DOHH2 (cell line): ENCODE measurements at regions not wholly inside any gene's neighbourhood (a gene's known extent, or its start where the extent isn't known, plus 50 kb on each side); places are given as distances from the start of the nearest gene placed in this dataset.

ENCODE experiments used
- H3F3A ChIP-seq: fragments of 200-600 bp; sonication (generic), shearing (Covaris generic); 2 replicates; pipeline ENCODE4 v1.6.0; 2016; ENCODE audit warnings: antibody characterized with exemption, mild to moderate bottlenecking; ENCODE audit not compliant: control insufficient read depth, insufficient read depth
- H3K27ac ChIP-seq: fragments of 200-600 bp; sonication (generic); 2 replicates; pipeline ENCODE4 v1.5.1; 2014; ENCODE audit warnings: low read depth, mild to moderate bottlenecking, low read length, moderate library complexity
- H3K27me3 ChIP-seq: fragments of 200-600 bp; sonication (generic); 2 replicates; pipeline ENCODE4 v1.6.1; 2014; ENCODE audit warnings: mild to moderate bottlenecking, low read length, mixed read lengths; ENCODE audit not compliant: control insufficient read depth
- H3K36me3 ChIP-seq: fragments of 200-600 bp; sonication (generic); 2 replicates; pipeline ENCODE4 v1.6.1; 2014; ENCODE audit warnings: mild to moderate bottlenecking, low read length, moderate library complexity, mixed read lengths; ENCODE audit not compliant: control insufficient read depth
- H3K4me1 ChIP-seq: fragments of 200-600 bp; sonication (generic); 2 replicates; pipeline ENCODE4 v1.6.1; 2014; ENCODE audit warnings: mild to moderate bottlenecking, low read length, mixed read lengths; ENCODE audit not compliant: control insufficient read depth
- H3K4me2 ChIP-seq: fragments of 200-600 bp; sonication (generic); 2 replicates; pipeline ENCODE4 v1.6.0; 2014; ENCODE audit warnings: mild to moderate bottlenecking, low read length, moderate library complexity
- H3K4me3 ChIP-seq: fragments of 200-600 bp; sonication (generic); 2 replicates; pipeline ENCODE4 v1.5.1; 2014; ENCODE audit warnings: mild to moderate bottlenecking, low read length, mixed read lengths
- H3K79me2 ChIP-seq: fragments of 200-600 bp; sonication (generic); 2 replicates; pipeline ENCODE4 v1.6.1; 2014; ENCODE audit warnings: mild to moderate bottlenecking, low read length, mixed read lengths; ENCODE audit not compliant: control insufficient read depth
- H3K9me2 ChIP-seq: fragments of 200-600 bp; sonication (generic); replicated peaks from 2 replicates; pipeline ENCODE4 v1.6.1; 2014; ENCODE audit warnings: mild to moderate bottlenecking, low read length, mixed read lengths; ENCODE audit not compliant: control insufficient read depth
- H3K9me3 ChIP-seq: fragments of 200-600 bp; sonication (generic); 2 replicates; pipeline ENCODE4 v1.6.1; 2014; ENCODE audit warnings: antibody characterized with exemption, low read length, mixed read lengths; ENCODE audit not compliant: control insufficient read depth, insufficient read depth
- H4K20me1 ChIP-seq: fragments of 200-600 bp; sonication (generic); 2 replicates; pipeline ENCODE4 v1.6.0; 2014; ENCODE audit warnings: low read depth, mild to moderate bottlenecking, antibody characterized with exemption, low read length, moderate library complexity; ENCODE audit not compliant: control insufficient read depth, insufficient read depth
- EZH2phosphoT487 ChIP-seq: fragments of 200-600 bp; sonication (generic); IDR thresholded peaks from 2 replicates; pipeline ENCODE4 v1.6.1; 2017; ENCODE audit warnings: borderline replicate concordance, mild to moderate bottlenecking, antibody characterized with exemption, low read length, moderate library complexity, mixed read lengths
- TF ChIP-seq, protein P1 (sequence below): fragments of 200-600 bp; sonication (generic); IDR thresholded peaks from one replicate; pipeline ENCODE4 v1.5.1; 2014; ENCODE audit warnings: antibody characterized with exemption, mild to moderate bottlenecking, low read depth, low read length; ENCODE audit not compliant: poor library complexity, severe bottlenecking

DNA sequence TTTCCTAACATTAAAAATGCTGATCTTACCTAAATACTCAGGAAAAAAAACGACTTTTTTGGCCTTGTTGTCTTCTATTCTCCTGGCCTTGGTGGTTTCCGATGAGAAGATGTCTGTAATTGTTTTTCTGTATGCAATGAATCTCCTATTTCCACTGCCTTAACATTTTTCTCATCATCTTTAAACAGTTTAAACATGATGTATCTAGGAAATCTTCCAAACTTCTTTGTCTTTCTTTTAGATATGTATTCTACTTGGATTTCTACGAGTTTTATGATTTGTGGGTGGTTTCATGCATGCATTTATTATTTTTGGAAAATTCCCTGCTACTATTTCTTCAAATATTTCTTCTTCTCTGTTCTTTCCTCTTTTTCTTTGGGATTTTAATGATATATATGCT, 288.6 kb upstream of the GYPC start:
- no peaks in the 10 kb centered on the region for H3K36me3 ChIP-seq
- no peak for TF ChIP-seq EZH2phosphoT487
- TF ChIP-seq, protein P1, sequence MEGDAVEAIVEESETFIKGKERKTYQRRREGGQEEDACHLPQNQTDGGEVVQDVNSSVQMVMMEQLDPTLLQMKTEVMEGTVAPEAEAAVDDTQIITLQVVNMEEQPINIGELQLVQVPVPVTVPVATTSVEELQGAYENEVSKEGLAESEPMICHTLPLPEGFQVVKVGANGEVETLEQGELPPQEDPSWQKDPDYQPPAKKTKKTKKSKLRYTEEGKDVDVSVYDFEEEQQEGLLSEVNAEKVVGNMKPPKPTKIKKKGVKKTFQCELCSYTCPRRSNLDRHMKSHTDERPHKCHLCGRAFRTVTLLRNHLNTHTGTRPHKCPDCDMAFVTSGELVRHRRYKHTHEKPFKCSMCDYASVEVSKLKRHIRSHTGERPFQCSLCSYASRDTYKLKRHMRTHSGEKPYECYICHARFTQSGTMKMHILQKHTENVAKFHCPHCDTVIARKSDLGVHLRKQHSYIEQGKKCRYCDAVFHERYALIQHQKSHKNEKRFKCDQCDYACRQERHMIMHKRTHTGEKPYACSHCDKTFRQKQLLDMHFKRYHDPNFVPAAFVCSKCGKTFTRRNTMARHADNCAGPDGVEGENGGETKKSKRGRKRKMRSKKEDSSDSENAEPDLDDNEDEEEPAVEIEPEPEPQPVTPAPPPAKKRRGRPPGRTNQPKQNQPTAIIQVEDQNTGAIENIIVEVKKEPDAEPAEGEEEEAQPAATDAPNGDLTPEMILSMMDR = no peak
- no peaks in the 10 kb centered on the region for H3K4me1 ChIP-seq
- H3K9me2 ChIP-seq = no peaks in the 10 kb centered on the region
- no peak overlapping the region for H3K4me2 ChIP-seq
- no peaks in the 10 kb centered on the region for H4K20me1 ChIP-seq
- no peaks in the 10 kb centered on the region for H3K9me3 ChIP-seq
- H3K27ac ChIP-seq = no peak overlapping the region
- no peaks in the 10 kb centered on the region for H3F3A ChIP-seq
- H3K4me3 ChIP-seq = no peak overlapping the region
- no peaks in the 10 kb centered on the region for H3K79me2 ChIP-seq
- H3K27me3 ChIP-seq = no peaks in the 10 kb centered on the region

DNA sequence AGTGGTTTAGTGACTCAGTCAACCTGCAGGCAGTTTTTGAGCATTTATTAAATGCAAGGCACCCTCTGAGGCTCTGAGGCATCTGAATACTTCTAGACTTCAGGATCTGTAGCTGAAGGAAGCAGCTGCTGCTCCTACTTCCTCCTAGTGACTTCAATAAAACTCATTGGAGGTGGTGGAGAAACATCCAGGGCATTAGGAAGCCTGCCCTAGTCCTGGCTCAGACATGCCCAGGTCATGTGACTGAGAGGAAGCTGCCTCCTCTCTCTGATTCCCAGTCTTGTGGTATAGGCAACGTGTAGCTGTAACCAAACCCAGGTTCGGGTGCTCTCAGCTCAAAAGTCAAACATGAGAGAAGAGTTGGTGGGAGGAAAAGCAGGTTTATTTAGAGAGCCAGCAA, 287.2 kb upstream of the GYPC start:
- no peak overlapping the region for H3K4me3 ChIP-seq
- H4K20me1 ChIP-seq = no peaks in the 10 kb centered on the region
- no peaks in the 10 kb centered on the region for H3K27me3 ChIP-seq
- no peaks in the 10 kb centered on the region for H3K9me3 ChIP-seq
- H3K9me2 ChIP-seq = no peaks in the 10 kb centered on the region
- H3K27ac ChIP-seq = no peak overlapping the region
- H3F3A ChIP-seq = no peaks in the 10 kb centered on the region
- no peaks in the 10 kb centered on the region for H3K79me2 ChIP-seq
- no peaks in the 10 kb centered on the region for H3K4me1 ChIP-seq
- H3K4me2 ChIP-seq = no peak overlapping the region
- H3K36me3 ChIP-seq = no peaks in the 10 kb centered on the region
- TF ChIP-seq, protein P1 = no peak
- TF ChIP-seq EZH2phosphoT487 = no peak

DNA sequence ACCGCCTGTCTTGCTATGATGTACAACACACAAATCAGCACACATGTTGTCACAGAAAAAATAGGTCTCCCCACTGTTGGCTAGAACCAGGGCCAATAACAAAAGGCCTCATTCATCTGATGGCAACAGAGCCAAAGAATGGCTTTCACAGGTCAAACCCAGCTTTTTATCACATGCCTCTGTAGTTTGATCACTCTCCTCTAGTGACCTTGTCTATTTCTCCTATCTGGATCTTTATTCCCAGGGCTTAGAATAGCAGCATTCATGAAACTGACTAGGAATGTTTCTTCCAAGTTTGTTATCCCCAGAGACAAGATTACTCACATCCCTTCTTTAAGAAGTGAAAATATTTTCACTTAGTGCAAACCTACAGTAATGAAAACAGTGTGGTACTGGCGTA, 285.8 kb upstream of the GYPC start:
- Histone ChIP-seq H3K79me2 (no peaks in the 10 kb centered on the region), H3K27me3 (no peaks in the 10 kb centered on the region), H3K9me3 (no peaks in the 10 kb centered on the region), H4K20me1 (no peaks in the 10 kb centered on the region), H3K36me3 (no peaks in the 10 kb centered on the region), H3K4me1 (no peaks in the 10 kb centered on the region), H3K27ac (no peak overlapping the region), H3K4me3 (no peak overlapping the region), H3K9me2 (no peaks in the 10 kb centered on the region), H3K4me2 (no peak overlapping the region), H3F3A (no peaks in the 10 kb centered on the region)
- TF ChIP-seq, protein P1 = no peak
- no peak for TF ChIP-seq EZH2phosphoT487

DNA sequence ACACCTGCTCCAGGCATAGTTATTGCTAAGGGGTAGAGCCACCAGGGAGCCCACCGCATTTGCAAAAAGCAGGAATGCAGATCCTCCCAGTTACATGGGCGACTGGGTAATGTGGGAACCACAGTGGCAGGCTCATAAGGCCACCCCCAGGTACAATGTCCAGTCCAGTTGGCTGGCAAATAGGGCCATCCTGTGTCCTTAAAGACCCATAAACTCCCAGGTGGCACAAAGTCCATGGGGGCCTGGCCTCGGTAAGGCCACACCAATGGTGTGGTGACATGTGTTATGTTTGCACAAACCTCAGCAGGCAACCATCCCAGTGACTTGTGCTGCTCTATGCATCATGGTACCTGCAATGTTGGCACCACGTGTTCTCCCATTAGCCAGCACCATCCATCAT, 283.6 kb upstream of the GYPC start:
- H3K27me3 ChIP-seq = no peaks in the 10 kb centered on the region
- no peaks in the 10 kb centered on the region for H3K9me3 ChIP-seq
- H3K79me2 ChIP-seq = no peaks in the 10 kb centered on the region
- H3K27ac ChIP-seq = no peak overlapping the region
- TF ChIP-seq, protein P1 = no peak
- TF ChIP-seq EZH2phosphoT487 = no peak
- no peaks in the 10 kb centered on the region for H3K9me2 ChIP-seq
- H3F3A ChIP-seq = no peaks in the 10 kb centered on the region
- no peak overlapping the region for H3K4me2 ChIP-seq
- H3K36me3 ChIP-seq = no peaks in the 10 kb centered on the region
- H3K4me3 ChIP-seq = no peak overlapping the region
- H3K4me1 ChIP-seq = no peaks in the 10 kb centered on the region
- H4K20me1 ChIP-seq = no peaks in the 10 kb centered on the region
